ENCODE measurements at regions not wholly inside any gene's neighbourhood (a gene's known extent, or its start where the extent isn't known, plus 50 kb on each side); places are given as distances from the start of the nearest gene placed in this dataset.

- no peak overlapping the region for H3K4me3 ChIP-seq (ENCODE audit: low read length in 3 of 3)
- no peak overlapping the region for H3K9ac ChIP-seq (ENCODE audit: low read length in 3 of 3)
- TF ChIP-seq CTCF (IDR thresholded peaks at IDR 0.05; ENCODE audit: borderline replicate concordance, extremely low read depth, insufficient read depth), result no peak
- peaks cover 5% of the 10 kb centered on the region for H3K27me3 ChIP-seq (ENCODE audit: control insufficient read depth, insufficient read depth, low read length)
- peaks cover 0 to 5% (median 3%) of the 10 kb centered on the region in 3 donors for H3K9me3 ChIP-seq (ENCODE audit: control insufficient read depth in 2 of 3, insufficient read depth in 1 of 3, low read length in 3 of 3)
- peak in 1 of 5 donors; percentile 16 for DNase-seq
- no peak overlapping the region for H3K27ac ChIP-seq (ENCODE audit: low read depth in 2 of 2, low read length in 2 of 2)
- intact Hi-C loops (cut with DNase I), result no loop called here
- H3K36me3 ChIP-seq (ENCODE audit: control insufficient read depth in 2 of 3, insufficient read depth in 3 of 3, low read length in 3 of 3), result no peaks in the 10 kb centered on the region
- FAIRE-seq, result no peak
- H3K4me1 ChIP-seq (ENCODE audit: control insufficient read depth in 2 of 3, insufficient read depth in 2 of 3, low read depth in 1 of 3, low read length in 3 of 3), result peaks cover 0 to 3% (median 0%) of the 10 kb centered on the region in 3 donors
Observed at GRCh38 chr2:120670771-120671480, 64.7 kb upstream of the GLI2 start.

GRCh38 chr2:120672526-120673204 is 63.0 kb upstream of the GLI2 start:
- no peaks in the 10 kb centered on the region for H3K36me3 ChIP-seq (ENCODE audit: control insufficient read depth in 2 of 3, insufficient read depth in 3 of 3, low read length in 3 of 3)
- FAIRE-seq, result no peak
- H3K4me1 ChIP-seq (ENCODE audit: control insufficient read depth in 2 of 3, insufficient read depth in 2 of 3, low read depth in 1 of 3, low read length in 3 of 3), result peaks cover 0 to 3% (median 0%) of the 10 kb centered on the region in 3 donors
- intact Hi-C loops (cut with DNase I), result no loop called here
- no peak overlapping the region for H3K27ac ChIP-seq (ENCODE audit: low read depth in 2 of 2, low read length in 2 of 2)
- H3K4me3 ChIP-seq (ENCODE audit: low read length in 3 of 3), result no peak overlapping the region
- H3K9ac ChIP-seq (ENCODE audit: low read length in 3 of 3), result no peak overlapping the region
- no peaks in the 10 kb centered on the region for H3K9me3 ChIP-seq (ENCODE audit: control insufficient read depth in 2 of 3, insufficient read depth in 1 of 3, low read length in 3 of 3)
- DNase-seq, result no peak
- H3K27me3 ChIP-seq (ENCODE audit: control insufficient read depth, insufficient read depth, low read length), result peaks cover 12% of the 10 kb centered on the region
- no peak for TF ChIP-seq CTCF (IDR thresholded peaks at IDR 0.05; ENCODE audit: borderline replicate concordance, extremely low read depth, insufficient read depth)

GRCh38 chr2:120673205-120673550 is 62.5 kb upstream of the GLI2 start:
- no peak for TF ChIP-seq CTCF (IDR thresholded peaks at IDR 0.05; ENCODE audit: borderline replicate concordance, extremely low read depth, insufficient read depth)
- FAIRE-seq, result no peak
- intact Hi-C loops (cut with DNase I), result no loop called here

More at GRCh38 chr2:120673205-120673550, 62.5 kb upstream of the GLI2 start:
- no peak overlapping the region for H3K4me3 ChIP-seq (ENCODE audit: low read length in 3 of 3)
- no peaks in the 10 kb centered on the region for H3K9me3 ChIP-seq (ENCODE audit: control insufficient read depth in 2 of 3, insufficient read depth in 1 of 3, low read length in 3 of 3)
- no peak overlapping the region for H3K27ac ChIP-seq (ENCODE audit: low read depth in 2 of 2, low read length in 2 of 2)
- H3K27me3 ChIP-seq (ENCODE audit: control insufficient read depth, insufficient read depth, low read length), result peaks cover 12% of the 10 kb centered on the region
- H3K9ac ChIP-seq (ENCODE audit: low read length in 3 of 3), result no peak overlapping the region
- H3K36me3 ChIP-seq (ENCODE audit: control insufficient read depth in 2 of 3, insufficient read depth in 3 of 3, low read length in 3 of 3), result no peaks in the 10 kb centered on the region
- H3K4me1 ChIP-seq (ENCODE audit: control insufficient read depth in 2 of 3, insufficient read depth in 2 of 3, low read depth in 1 of 3, low read length in 3 of 3), result peaks cover 0 to 3% (median 0%) of the 10 kb centered on the region in 3 donors
- DNase-seq, result no peak

Measured in kidney (tissue), 13 donors.